Activated CD4-positive, alpha-beta T cell treated with anti-CD3 and anti-CD28 coated beads for 4 hours (primary cell): ENCODE measurements at regions not wholly inside any gene's neighbourhood (a gene's known extent, or its start where the extent isn't known, plus 50 kb on each side); places are given as distances from the start of the nearest gene placed in this dataset.
A peak's percentile ranks its signal among the peaks of the same experiment; 100 is the strongest.
"Not testable (repeated sequence)": the region's sequence is repeated elsewhere in the genome, so short reads cannot be mapped to it uniquely, and the experiment has no call there.

Source experiments
- DNase-seq, 2 donors: peaks; one replicate each; pipeline ENCODE4 v3.0.0-alpha.2; 2020

DNA sequence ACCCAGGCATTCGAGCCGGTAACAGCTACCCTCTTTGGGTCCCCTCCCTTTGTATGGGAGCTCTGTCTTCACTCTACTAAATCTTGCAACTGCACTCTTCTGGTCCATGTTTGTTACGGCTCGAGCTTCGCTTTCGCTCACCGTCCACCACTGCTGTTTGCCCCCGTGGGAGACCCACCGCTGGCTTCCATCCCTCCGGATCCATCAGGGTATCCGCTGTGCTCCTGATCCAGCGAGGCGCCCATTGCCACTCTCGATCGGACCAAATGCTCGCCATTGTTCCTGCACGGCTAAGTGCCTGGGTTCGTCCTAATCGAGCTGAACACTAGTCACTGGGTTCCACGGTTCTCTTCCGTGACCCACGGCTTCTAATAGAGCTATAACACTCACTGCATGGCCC lies 416.3 kb downstream of the TMEM121 start:
- not testable (repeated sequence) for DNase-seq

DNA sequence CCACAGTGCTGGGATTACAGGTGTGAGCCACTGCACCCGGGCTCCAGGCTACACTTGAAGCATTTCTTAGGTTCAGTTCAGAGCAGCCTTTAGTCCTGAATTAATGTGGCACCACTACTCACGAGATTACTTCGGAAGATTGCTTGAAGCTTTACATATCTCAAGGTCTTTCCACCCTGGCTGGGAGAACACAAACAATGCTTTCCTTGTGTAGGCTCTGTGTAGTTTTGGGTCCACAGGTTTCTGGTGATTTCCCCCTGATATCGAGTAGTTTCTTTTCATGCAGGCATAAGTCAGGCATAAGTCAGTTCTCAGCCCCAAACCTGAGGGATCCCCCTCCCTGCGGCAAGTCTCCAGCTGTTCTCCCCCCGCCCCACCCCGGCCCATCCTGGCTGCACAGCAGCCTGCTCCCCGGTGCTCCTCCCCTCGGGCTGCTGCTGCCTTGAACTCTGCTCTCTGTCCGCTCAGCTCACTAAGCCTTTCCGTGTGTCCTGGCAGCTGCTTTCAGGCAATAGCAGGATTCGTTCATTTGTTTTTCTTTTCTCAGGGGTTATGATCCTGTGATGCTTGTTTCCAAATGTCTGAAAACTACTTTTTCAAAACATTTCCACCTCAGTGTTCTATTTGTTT lies 417.7 kb downstream of the TMEM121 start:
- DNase-seq = no peak

DNA sequence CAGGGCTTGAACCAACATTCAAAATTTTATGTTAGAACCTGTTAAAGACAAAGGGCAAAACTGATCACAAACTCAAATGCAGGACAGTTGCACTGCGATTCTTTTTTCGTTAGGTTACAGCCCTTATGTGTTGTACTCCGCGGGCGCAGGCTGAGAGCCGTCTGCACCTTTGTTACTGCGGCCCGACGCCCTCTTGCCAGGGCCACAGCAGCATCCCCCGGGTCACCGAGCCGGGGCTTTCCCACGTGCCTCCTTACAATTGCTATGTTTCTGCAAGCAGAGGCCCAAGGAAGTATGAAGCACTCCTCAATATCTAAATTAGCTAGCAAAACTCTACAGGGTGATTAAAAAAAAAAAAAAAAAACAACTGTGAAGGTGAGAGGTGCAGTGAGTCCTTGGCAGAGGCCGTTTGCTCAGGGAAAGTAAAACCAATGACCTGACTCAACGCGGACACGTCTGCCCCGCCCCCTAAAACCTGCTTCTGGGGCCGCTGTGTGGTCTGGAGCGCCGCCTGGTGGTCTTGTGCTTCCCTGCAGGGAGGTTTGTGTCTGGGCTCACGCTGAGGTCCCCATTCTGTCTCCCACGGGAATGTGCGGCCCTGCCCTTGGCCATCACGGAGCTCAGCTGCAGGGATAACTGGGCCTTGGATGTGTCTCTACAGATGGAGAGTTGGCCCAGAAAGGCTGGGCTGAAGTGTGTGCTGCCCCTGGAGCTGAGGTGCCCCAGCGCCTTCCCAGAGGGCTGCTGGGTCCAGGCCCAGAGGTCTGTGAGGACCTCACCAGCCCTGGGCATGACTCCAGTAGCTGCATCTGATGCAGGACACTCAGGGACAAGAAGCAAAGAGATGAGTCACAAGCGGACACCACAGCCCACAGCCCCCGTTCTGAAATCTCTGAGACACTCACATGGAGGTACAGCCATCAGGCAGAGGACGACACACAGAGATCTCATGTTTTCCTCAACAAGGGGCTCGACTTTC lies 418.5 kb downstream of the TMEM121 start:
- peak; percentile 70 to 80 for DNase-seq

DNA sequence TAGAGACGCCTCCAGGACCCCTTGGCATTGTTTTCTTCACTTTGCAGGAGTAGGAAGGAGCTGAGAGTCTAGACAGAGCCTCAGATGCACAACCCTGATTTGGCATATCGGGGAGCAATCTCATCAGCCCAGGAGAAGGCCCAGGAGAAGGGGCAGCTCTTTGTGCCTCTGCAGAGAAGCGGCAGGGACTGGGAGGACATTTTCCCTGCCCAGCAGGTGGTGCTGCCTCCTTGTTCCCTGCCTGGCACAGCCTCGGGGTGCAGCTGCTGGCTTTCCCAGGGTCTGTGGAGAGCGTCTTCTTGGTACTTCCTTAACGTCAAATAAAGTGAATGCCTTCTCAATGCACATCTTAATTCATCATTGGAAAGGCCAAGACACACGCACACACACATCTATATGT lies 419.5 kb downstream of the TMEM121 start:
- DNase-seq = peak in 1 of 2 donors; percentile 12

DNA sequence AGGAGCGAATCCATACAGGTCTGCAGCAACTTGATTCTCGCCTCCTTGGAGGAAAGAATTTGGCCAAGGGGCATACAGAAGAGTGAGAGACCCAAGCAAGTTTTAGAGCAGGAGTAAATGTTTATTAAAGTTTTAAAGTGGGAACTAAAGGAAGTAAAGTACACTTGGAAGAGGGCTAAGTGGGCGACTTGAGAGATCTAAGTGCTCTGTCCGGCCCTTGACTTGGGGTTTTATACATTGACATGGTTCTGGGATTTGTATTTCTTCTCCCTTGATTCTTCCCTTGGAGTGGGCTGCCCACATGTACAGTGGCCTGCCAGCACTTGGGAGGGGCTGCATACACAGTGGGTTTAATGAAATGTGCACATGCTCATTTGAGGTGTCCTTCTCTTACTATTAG lies 421.2 kb downstream of the TMEM121 start:
- no peak for DNase-seq

DNA sequence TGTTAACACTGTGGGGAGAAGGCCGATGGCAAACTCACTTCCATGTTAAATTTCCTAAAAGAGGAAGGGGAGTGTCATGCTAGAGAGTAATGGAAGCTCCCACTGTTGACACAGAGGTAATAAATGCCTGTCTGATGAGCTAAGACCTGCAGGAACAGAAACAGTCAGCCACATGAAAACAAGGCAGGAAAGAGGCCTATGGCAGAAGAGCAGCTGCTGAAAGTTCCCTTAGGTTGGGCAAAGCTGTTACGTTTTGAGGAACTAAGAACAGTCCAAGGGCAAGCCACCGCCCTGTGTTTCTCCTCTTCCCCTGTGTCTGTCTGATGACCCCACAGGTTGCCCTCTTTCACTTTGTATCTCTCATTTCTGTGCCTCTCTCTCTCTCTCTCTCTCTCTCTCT lies 422.6 kb downstream of the TMEM121 start:
- DNase-seq = not testable (repeated sequence)

DNA sequence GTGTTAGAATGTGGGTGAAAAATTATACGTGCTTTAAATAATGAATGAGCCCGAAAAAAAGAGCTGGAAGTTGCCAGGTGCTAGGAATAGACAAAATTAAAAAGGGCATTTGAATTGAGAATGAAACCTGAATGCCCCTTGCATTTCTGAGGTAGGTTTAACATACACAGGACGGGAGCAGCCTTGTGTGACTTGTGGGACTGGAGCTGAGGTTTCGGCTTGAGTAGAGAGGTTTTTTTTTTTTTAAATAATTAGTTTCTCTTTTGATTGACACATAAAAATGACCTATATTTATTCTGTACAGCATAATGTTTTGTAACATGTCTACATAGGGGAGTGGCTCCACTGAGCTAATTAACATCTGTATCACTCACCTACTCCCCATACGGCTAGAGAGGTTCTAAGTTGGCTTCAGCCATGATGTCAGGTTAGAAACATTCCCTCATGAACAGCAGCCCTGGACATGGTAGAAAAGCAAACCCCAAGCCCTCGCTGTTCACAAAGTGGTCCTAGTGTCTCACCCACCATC lies 424.0 kb downstream of the TMEM121 start:
- not testable (repeated sequence) for DNase-seq

DNA sequence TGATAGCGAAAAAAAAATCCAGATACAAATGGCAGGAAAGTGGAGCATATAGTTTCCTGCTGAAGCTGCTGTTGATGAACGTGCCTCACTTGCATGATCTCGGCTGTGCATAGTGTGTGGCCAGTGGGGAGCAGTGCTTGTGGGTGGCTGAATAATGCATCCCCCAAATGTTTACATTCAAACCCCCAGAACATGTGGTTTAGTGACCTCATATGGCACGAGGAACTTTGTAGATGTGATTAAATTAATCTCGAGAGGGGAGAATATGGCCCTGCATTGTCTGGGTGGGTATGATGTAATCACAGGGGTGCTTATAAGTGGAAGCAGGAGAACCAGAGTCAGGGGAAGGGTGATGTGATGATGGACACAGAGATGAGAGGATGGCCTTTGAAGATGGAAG lies 425.0 kb downstream of the TMEM121 start:
- DNase-seq = no peak

DNA sequence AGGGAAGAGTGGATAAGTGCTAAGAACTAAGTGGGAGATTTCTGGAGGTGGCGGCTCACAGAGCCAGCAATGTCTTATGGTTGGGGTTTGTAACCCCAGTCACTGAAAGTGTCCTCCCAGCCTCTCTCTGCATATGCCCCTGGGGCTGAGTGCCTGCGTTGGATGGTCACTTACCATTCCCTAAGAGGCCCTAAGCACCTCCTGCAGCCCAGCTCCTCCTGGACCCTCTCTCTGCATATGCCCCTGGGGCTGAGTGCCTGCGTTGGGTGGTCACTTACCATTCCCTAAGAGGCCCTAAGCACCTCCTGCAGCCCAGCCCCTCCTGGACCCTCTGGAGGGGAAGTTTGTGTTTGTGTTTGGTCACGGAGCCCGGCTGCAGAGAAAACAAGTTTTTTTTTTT lies 425.8 kb downstream of the TMEM121 start:
- DNase-seq = no peak

DNA sequence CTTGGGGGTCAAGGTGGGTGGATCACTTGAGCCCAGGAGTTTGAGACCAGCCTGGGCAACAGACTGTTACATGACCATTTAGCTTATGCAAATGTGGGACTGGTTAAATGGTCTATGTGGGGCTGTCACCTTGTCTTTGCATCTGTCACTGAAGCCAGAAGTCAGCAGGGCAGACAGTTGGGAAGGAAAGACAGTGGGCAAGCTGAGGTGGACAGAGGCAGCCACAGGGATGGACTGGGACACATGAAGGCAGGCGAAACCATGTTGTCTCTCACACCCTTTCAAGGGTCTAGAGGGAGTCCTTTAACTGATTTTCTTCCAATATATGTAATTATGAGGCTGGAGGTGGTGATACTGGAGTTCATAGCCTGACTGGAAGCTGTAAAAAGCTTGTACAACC lies 426.4 kb downstream of the TMEM121 start:
- no peak for DNase-seq

DNA sequence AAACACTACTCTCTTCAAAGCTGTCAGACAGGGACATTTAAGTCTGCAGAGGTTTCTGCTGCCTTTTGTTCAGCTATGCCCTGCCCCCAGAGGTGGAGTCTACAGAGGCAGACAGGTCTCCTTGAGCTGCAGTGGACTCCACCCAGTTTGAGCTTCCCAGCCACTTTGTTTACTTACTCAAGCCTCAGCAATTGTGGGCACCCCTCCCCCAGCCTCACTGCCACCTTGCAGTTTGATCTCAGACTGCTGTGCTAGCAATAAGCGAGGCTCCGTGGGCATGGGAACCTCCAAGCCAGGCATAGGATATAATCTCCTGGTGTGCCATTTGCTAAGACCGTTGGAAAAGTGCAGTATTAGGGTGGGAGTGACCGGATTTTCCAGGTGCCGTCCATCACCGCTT lies 435.2 kb downstream of the TMEM121 start:
- DNase-seq = not testable (repeated sequence)

DNA sequence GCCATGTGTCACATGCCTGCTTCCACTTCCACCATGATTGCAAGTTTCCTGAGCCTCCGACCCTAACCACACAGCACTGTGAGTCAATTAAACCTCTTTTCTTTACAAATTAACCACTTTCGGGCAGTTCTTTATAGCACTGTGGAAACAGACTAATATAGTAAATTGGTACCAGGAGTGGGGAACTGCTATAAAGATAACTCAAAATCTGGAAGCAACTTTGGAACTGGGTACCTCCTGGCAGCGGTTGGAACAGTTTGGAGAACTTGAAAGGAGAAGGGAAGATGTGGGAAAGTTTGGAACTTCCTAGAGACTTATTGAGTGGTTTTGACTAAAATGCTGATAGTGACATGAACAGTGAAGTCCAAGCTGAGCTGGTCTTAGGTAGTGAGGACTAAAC lies 436.1 kb downstream of the TMEM121 start:
- DNase-seq = no peak

DNA sequence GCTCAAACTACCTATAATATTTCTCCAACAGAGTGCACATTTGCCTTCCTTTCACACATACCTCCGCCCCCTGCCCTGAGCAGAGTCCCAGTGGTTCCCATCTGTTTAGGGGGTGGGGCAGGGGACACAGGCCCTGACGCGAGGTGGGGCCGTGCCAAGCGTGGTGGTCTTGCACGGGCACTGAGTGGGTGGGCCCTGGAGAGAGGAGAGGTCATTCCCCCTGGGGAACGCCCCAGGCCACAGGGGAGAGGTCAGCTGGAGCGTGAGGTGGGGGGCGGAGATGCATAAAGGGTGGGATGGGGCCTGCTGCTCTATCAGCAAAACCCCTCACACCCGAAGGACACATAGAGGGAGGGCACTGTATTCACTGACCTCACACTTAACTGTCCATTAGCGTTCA lies 441.9 kb downstream of the TMEM121 start:
- DNase-seq = no peak

DNA sequence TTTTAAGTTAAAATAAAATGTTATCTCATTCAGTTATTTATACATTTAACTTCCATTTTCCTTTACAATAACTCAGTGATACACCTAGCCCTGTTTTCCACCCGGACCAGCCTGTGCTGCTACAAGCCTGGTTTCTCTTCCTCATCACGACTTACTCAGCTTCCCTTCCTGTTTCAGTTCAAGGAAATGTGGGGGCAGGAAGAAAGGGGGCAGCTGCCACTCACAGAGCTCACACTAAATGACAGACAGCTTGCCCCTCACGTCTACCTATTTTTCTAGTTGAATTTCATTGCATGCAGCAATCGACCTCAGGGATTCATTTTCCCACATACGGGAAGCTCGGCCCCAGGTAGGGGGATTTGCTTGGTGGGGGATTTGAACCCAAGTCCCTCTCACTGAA lies 442.6 kb downstream of the TMEM121 start:
- DNase-seq = not testable (repeated sequence)

DNA sequence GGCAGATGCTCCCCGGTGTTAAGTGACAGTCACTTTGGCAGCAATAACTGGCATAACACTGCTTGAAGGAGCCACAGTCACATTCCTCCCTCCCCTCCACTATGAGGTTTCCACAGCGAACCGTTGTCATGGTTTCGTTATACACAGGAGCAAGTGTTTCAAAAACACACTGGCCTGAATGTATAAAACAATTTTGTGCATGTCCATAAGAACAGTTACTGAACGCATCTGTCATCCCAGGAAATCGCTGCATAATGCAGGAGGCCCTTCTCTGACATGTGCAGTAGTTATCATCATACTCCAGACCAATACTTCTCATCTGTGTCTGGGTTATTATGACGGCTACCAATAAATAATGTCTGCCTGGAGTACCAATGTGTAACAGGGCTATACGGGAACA lies 444.4 kb downstream of the TMEM121 start:
- DNase-seq = not testable (repeated sequence)

DNA sequence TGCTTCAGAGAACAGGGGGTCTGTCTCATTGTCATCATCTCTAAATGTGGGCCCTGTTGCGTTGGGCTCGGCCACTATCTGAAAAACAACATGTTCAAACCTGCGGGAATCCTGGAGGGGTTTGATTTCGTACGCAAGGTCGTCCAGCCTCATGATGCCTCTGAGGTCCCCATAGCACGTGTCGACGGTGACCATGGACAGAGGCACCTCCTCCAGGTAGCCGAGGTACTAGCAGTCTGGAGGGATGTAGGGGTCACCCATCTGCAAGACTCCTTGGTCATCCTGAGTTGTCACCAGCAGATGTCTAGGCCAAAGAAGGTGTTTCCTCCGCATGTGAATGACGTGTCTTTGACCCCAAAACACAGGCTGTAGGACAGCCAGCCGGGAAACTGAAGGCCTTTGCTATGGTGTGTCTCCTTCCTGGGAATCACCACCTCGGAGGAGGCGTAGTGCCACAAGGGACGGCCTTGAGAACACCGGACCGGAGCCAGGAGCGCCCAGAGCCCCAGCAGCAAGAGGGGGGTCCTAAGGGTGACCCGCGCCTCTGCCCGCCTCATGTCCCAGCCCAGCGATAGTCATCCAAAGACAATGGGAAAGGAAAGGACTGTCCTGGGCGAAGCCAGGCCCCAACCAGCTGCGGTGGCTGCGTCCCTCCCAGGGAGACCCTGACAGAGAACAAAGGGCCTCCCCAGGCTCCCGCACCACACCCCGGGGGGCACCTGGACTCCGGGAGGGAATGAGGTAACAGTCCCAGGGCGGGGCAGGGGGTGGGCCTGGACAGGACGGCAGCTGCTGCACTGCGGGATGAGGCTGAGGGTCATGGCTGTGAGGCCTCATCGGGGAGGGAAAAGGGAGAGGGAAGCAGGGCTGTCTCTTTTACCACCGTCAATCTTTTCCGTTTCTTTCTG lies 445.5 kb downstream of the TMEM121 start:
- DNase-seq = no peak

DNA sequence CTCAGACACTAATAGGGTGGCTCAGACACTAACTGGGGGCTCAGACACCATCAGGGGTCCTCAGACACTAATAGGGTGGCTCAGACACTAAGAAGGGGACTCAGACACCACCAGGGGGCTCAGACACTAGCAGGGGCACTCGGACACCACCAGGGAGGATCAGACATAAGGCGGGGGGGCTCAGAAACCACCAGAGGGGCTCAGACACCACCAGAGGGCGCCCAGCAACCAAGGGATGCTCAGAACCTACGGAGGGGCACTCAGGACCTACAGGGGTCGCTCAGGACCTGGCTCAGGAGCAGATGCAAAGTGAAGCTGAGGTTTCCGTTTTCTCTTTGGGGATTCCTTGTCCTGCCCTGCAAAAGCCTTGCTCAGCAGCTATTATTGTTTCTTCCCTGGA lies 448.5 kb downstream of the TMEM121 start:
- peak; percentile 69 to 72 for DNase-seq

DNA sequence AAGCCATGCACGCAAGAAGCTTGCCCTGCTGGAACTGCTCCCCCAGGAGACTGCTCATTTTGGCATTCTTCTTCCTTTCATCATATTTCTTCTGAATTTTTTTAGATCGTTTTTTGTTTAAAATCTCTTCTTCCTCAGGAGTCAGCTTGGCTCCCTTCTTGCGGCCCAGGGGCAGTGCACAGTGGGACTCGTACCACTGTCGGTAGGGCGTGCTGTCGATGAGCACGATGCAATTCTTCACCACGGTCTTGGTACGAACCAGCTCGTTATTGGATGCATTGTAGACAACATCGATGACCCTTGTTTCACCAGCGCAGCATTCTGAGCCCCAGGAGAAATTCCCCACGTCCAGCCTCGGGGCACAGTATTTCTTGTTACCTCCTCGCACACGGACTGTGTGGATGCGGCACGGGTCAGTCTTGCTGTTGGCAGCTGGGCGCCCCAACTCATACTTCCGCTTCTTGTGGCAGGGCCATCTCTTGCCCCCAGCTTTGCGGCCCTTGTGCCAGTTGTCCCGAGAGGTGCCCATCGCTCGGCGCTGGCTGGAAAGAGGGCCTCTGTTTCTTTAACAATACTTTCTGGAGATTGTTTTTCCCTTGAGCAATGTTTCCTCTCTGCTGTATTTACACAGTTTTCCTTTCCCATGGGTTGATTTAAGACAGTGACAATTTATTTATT lies 452.4 kb downstream of the TMEM121 start:
- no peak for DNase-seq

DNA sequence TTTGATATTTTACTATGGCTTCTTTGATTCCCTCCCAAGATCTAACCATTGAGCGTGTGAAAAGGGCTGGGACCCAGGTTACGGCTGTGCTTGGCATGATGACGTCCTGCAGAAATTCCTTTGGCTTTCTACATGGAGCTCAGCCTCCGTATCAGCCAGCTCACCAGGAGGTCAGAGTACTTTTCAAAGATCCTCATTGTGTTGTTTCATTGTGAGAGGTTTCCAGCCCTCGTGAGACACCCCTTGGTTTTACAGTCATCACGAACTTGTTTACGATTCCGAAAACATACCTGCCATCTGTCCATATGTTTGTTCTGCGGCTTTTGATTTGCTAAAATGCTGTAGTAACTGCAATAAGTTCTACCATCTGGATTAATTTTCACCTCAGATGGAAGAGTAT lies 453.1 kb downstream of the TMEM121 start:
- no peak for DNase-seq

DNA sequence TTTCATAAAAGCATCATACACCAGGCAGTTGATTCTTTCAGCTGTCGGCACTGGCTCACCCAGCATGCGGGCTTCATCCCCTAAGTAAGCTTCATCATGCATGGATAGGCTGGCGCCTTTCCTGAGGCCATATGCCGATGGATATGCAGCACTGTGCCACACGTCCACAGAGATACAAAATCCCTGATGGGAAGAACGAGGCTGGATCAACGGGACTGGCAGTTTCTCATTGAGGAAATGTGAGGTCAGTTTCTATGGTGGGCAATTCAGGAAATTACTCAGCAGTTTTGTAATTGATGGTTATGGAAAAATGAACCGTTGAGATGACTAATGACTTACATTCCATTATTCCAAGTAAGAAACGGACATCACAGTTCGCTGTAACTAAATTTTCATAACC lies 453.8 kb downstream of the TMEM121 start:
- no peak for DNase-seq

DNA sequence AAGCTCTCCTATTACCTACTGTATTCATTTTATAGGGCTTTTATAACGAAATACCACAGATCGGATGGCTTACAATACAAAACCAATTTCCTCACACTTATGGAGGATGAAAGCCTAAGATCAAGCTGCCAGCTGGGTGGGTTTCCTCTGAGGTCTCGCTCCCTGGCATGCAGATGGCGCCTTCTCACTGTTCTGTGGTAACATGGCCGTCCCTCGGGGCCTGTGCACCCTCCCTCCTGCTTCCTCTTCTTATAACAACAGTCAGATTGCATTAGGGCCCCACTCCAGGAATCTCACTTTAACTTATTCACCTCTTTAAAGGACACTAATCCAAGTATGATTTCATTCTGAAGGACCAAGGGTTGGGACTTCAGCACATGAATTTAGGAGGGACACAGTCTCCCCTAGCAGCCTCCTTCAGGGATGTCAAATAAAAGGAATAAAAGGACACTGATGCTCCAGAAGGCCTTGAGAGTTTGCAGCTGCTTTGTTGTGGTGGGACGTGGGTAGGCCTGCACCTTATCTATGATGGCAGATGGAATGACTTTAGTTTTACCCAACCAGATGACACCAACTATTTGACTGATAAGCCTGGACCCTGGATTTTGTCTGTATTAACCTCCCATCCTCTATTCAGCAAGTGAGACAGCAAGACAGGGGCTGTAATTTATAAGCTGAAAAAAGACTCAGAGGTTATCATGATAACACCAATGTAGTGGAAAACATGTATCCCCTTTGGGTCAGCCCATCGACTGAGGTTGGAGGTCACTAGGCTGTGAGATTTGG lies 455.3 kb downstream of the TMEM121 start:
- peak; percentile 38 to 46 for DNase-seq
